LNCAP (cell line): ENCODE measurements at regions not wholly inside any gene's neighbourhood (a gene's known extent, or its start where the extent isn't known, plus 50 kb on each side); places are given as distances from the start of the nearest gene placed in this dataset.

Source experiments
- TF ChIP-seq, protein P1 (sequence below): fragments of 450-650 bp; IDR thresholded peaks from 2 replicates; pipeline ENCODE4 v1.5.1; 2017; ENCODE audit warnings: mild to moderate bottlenecking

DNA sequence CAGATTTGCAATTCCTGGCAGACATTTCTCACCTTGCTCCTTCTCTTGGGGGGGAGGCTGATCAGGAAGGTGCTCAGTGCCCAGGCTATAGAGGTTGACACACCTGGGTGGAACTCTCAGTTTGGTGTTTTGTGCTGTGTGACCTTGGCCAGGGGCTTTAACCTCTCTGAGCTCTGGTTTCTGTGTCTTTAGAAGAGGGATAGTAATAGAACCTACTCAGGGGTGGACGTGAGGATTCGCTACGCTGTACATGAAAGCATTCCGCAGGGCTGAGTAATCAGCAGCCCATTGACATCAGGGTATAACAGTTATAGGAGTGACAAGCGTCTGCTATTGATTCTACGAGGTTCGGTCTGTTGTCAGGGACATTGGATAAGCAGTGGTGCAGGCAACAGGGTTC, 98.1 kb downstream of the PHETA1 start:
- TF ChIP-seq, protein P1, sequence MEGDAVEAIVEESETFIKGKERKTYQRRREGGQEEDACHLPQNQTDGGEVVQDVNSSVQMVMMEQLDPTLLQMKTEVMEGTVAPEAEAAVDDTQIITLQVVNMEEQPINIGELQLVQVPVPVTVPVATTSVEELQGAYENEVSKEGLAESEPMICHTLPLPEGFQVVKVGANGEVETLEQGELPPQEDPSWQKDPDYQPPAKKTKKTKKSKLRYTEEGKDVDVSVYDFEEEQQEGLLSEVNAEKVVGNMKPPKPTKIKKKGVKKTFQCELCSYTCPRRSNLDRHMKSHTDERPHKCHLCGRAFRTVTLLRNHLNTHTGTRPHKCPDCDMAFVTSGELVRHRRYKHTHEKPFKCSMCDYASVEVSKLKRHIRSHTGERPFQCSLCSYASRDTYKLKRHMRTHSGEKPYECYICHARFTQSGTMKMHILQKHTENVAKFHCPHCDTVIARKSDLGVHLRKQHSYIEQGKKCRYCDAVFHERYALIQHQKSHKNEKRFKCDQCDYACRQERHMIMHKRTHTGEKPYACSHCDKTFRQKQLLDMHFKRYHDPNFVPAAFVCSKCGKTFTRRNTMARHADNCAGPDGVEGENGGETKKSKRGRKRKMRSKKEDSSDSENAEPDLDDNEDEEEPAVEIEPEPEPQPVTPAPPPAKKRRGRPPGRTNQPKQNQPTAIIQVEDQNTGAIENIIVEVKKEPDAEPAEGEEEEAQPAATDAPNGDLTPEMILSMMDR = no peak

DNA sequence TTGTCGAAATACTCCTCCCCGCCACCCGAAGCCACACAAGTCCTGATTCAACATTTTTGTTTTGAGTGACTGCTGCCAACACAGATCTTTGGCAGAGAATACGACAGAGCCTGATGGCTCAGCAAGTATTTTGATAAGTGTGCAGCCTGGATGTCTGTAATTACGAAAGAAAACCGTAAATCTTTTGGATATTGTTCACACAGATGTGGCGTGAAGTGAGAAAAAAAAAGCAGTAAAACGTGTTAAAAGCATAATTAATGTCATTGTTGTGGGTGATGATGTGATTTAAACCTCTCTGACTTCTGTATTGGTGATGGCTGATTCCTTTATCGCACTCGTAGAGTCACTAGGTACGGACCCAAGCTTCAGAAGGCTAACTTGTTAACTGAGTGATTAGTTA, 98.7 kb downstream of the PHETA1 start:
- TF ChIP-seq, protein P1 = no peak

DNA sequence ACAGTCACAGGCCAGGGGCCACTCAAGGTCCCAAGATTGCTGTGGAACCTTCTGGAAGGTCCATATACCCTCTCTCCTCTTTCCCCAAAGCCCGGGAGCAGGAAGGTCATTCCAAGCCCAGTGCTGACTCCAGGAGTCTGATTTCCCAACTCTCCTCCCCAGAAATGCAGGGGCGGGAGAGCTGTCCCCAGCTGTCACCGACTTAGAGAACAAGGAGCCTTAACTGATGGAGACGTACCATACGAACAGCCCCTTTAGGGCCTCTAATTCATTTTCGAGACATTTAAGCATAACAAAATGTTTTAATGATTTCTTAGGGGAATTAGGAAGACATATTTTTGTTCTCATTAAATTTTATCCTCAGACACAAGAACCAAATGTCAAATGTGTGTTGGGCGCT, 99.2 kb downstream of the PHETA1 start:
- TF ChIP-seq, protein P1 = no peak

DNA sequence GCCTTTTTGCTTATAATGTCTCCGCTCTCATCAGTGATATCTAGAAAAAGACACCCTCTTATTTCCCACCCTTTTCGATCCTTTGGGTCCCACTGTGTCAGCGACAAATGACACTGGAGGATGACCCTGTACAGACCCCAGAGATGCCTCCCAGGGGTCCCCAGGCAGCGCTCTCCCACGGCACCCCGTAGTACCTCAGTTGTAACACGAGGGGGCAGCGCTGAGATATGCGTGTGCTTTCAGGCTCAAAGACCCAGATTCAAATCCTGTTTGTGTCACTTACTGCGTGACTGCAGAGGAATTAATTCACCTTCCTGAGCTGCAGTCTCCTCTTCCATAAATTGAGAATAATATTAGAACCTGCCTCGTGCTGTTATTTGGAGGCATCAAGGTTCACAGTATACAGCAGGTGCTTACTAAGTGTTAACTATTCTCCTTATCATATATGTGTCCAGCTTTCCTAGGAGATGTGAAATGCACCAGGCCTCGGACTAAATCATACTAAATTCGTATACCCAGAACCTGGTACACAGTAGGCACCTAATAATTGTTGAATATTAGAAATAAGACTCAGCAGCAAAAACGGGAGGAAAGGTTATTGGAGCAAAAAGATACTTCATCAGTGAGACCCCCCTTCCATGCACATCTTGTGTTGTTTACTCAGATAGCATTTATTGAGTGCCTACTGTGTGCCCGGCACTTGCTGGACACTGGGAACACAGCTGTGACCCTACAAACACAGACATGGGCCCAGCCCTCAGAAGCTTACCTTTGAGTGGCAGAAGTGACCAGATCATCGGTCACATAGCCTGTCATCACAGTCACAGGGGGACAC, 99.9 kb downstream of the PHETA1 start:
- TF ChIP-seq, protein P1 = peak; percentile 58

DNA sequence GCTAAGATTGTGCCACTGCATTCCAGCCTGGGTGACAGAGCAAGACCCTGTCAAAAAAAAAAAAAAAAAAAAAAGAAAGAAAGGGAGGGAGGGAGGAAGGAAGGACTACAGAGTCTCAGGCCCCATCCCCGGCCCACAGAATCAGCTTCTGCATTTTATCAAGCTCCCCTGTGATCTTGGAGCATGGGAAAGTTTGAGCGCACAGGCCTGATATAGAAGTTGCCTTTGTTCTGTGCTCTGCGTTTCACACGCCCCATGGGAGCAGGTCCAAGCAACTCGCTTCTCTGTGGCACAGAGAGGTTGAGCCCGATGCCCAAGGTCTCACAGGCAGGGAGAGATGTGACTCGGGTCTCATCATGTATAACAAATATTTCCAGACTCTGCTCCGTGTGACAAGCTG, 101.8 kb downstream of the PHETA1 start:
- TF ChIP-seq, protein P1 = no peak

DNA sequence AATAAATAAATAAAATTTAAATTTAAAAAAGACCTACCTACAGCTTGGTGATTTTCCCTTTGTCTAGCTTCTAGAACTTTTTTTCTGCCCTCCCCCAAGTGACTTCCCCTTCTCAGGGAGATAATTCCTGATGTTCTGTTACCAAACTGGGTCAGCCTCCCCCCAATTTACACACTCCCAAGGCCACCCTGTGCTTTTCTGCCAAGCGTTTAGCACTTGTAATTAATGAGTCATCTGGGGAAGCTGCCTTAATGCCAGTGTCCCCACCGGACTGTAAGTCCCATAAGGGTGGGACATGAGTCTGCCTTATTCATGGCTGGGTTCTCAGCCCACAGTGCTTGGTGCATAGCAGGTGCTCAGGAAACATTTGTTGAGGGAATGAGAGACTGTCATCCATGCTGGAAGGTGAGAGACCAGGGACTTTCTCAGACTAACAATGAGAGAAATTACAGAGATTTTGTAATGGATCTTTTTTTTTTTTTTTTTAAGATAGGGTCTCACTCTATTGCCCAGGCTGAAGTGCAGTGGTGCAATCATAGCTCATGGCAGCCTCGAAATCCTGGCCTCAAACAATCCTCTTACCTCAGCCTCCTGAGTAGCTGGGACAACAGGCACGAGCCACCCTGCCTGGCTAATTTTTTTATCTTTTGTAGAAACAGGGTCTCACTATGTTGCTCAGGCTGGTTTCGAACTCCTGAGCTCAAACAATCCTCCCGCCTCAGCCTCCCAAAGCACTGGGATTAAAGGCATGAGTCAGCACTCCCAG, 106.8 kb downstream of the PHETA1 start:
- TF ChIP-seq, protein P1 = no peak

DNA sequence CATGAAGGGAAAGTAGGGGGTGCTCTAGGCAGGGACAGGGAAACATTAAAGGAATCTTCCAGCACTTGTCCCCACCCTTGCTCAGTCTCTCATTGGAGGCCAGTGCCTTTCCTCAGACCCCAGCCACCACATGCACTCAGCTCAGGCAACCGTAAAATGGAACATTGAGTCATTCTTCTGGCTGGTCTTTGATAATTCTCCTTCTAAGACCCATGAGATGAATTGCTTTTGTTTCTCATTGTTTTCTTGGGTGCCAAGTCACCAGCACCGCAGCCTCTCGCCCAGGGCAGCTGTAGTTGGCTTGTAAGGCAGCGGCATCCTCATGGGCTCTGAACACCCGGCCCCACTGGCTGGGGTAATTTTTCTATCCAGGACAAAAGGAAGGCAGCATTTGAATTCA, 108.2 kb downstream of the PHETA1 start:
- TF ChIP-seq, protein P1 = no peak
